ENCODE measurements at regions not wholly inside any gene's neighbourhood (a gene's known extent, or its start where the extent isn't known, plus 50 kb on each side); places are given as distances from the start of the nearest gene placed in this dataset.

GRCh38 chr11:133782116-133782725 is 63.1 kb downstream of the SPATA19 start:
- POLR2A ChIA-PET (ENCODE audit: unreplicated experiment) = no interaction called here
- H3K9ac ChIP-seq (ENCODE audit: low read length) = no peak overlapping the region

GRCh38 chr11:133778161-133778560 is 67.2 kb downstream of the SPATA19 start:
- H4K20me1 ChIP-seq (ENCODE audit: low read length) = no peaks in the 10 kb centered on the region
- no peaks in the 10 kb centered on the region for H3K79me2 ChIP-seq (ENCODE audit: low read length)

More at GRCh38 chr11:133782116-133782725, 63.1 kb downstream of the SPATA19 start:
- intact Hi-C loops (cut with micrococcal nuclease) = no loop called here
- Histone ChIP-seq H3K9me2 (replicated peaks; ENCODE audit: low read length) (no peaks in the 10 kb centered on the region), H4K20me1 (ENCODE audit: low read length) (no peaks in the 10 kb centered on the region), H3K4me3 (ENCODE audit: low read length) (no peak overlapping the region), H3F3A (ENCODE audit: low read length, unreplicated experiment) (no peaks in the 10 kb centered on the region), H2AFZ (ENCODE audit: low read length) (no peak overlapping the region), H3K4me2 (ENCODE audit: low read length) (no peak overlapping the region), H3K36me3 (ENCODE audit: low read depth, low read length) (no peaks in the 10 kb centered on the region), H3K27ac (ENCODE audit: low read length) (no peak overlapping the region), H3K27me3 (ENCODE audit: low read length) (peaks cover 8% of the 10 kb centered on the region; the same call in 1 of the 2 replicates), H3K4me1 (ENCODE audit: insufficient read depth, low read length) (no peaks in the 10 kb centered on the region), H3K9me3 (ENCODE audit: low read length) (peaks cover 27% of the 10 kb centered on the region), H3K79me2 (ENCODE audit: low read length) (no peaks in the 10 kb centered on the region)
- CTCF ChIA-PET = no interaction called here
- TF ChIP-seq EZH2phosphoT487 (IDR thresholded peaks at IDR 0.05; ENCODE audit: borderline replicate concordance, low read length) (no peak), EZH2 (IDR thresholded peaks at IDR 0.05; ENCODE audit: low read length, unreplicated experiment) (no peak)
- TF ChIP-seq, protein P1, sequence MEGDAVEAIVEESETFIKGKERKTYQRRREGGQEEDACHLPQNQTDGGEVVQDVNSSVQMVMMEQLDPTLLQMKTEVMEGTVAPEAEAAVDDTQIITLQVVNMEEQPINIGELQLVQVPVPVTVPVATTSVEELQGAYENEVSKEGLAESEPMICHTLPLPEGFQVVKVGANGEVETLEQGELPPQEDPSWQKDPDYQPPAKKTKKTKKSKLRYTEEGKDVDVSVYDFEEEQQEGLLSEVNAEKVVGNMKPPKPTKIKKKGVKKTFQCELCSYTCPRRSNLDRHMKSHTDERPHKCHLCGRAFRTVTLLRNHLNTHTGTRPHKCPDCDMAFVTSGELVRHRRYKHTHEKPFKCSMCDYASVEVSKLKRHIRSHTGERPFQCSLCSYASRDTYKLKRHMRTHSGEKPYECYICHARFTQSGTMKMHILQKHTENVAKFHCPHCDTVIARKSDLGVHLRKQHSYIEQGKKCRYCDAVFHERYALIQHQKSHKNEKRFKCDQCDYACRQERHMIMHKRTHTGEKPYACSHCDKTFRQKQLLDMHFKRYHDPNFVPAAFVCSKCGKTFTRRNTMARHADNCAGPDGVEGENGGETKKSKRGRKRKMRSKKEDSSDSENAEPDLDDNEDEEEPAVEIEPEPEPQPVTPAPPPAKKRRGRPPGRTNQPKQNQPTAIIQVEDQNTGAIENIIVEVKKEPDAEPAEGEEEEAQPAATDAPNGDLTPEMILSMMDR (conservative IDR thresholded peaks at IDR 0.05; ENCODE audit: low read depth, low read length) = no peak
- no TSS peak for BruUV-seq (replicated peaks)
- DNase-seq (no peak), ATAC-seq (no peak)

More at GRCh38 chr11:133778161-133778560, 67.2 kb downstream of the SPATA19 start:
- H3K9ac ChIP-seq (ENCODE audit: low read length) = no peak overlapping the region
- H2AFZ ChIP-seq (ENCODE audit: low read length) = no peak overlapping the region
- no peak overlapping the region for H3K4me2 ChIP-seq (ENCODE audit: low read length)
- ChIA-PET POLR2A (ENCODE audit: unreplicated experiment) (no interaction called here), CTCF (no interaction called here)
- no peaks in the 10 kb centered on the region for H3F3A ChIP-seq (ENCODE audit: low read length, unreplicated experiment)
- intact Hi-C loops (cut with micrococcal nuclease) = no loop called here
- no peak for DNase-seq
- peaks cover 8% of the 10 kb centered on the region; the same call in 1 of the 2 replicates for H3K27me3 ChIP-seq (ENCODE audit: low read length)
- no peaks in the 10 kb centered on the region for H3K4me1 ChIP-seq (ENCODE audit: insufficient read depth, low read length)
- ATAC-seq = no peak
- BruUV-seq (replicated peaks) = no TSS peak
- H3K4me3 ChIP-seq (ENCODE audit: low read length) = no peak overlapping the region
- H3K9me3 ChIP-seq (ENCODE audit: low read length) = peaks cover 39% of the 10 kb centered on the region
- no peaks in the 10 kb centered on the region for H3K36me3 ChIP-seq (ENCODE audit: low read depth, low read length)
- TF ChIP-seq, protein P1 (conservative IDR thresholded peaks at IDR 0.05; ENCODE audit: low read depth, low read length) = no peak
- TF ChIP-seq EZH2 (IDR thresholded peaks at IDR 0.05; ENCODE audit: low read length, unreplicated experiment) = no peak
- TF ChIP-seq EZH2phosphoT487 (IDR thresholded peaks at IDR 0.05; ENCODE audit: borderline replicate concordance, low read length) = no peak
- H3K9me2 ChIP-seq (replicated peaks; ENCODE audit: low read length) = no peaks in the 10 kb centered on the region
- no peak overlapping the region for H3K27ac ChIP-seq (ENCODE audit: low read length)
